ENCODE measurements at regions not wholly inside any gene's neighbourhood (a gene's known extent, or its start where the extent isn't known, plus 50 kb on each side); places are given as distances from the start of the nearest gene placed in this dataset.

- FAIRE-seq (no peak), DNase-seq (ENCODE audit: low read depth, low spot score) (no peak)
- CTCF ChIA-PET, result no interaction called here
- Histone ChIP-seq H3K27me3 (ENCODE audit: control insufficient read depth in 2 of 2, insufficient read depth in 2 of 2, low read length in 2 of 2) (no peaks in the 10 kb centered on the region), H4K20me1 (replicated peaks; ENCODE audit: control insufficient read depth, extremely low read depth, insufficient read depth, low read length) (no peaks in the 10 kb centered on the region), H3K4me2 (ENCODE audit: insufficient read depth, low read length) (no peak overlapping the region), H3K27ac (ENCODE audit: insufficient read depth, low read depth, low read length) (no peak overlapping the region), H3K4me3 (replicated peaks in 1 of 3; ENCODE audit: insufficient read depth in 1 of 3, low read depth in 1 of 3, low read length in 3 of 3) (no peak overlapping the region), H3K9me3 (replicated peaks; ENCODE audit: control insufficient read depth, insufficient read depth, low read length) (no peaks in the 10 kb centered on the region), H2AFZ (ENCODE audit: low read depth, low read length) (no peak overlapping the region), H3K9ac (replicated peaks; ENCODE audit: extremely low read depth, insufficient read depth, low read length) (no peak overlapping the region), H3K9me1 (replicated peaks; ENCODE audit: control insufficient read depth, extremely low read depth, insufficient read depth, low read length) (no peaks in the 10 kb centered on the region), H3K36me3 (ENCODE audit: control insufficient read depth in 2 of 2, extremely low read depth in 1 of 2, insufficient read depth in 2 of 2, low read length in 2 of 2) (no peaks in the 10 kb centered on the region), H3K79me2 (ENCODE audit: control insufficient read depth, insufficient read depth, low read length) (no peaks in the 10 kb centered on the region), H3K4me1 (ENCODE audit: control insufficient read depth, extremely low read depth, insufficient read depth, low read length) (no peaks in the 10 kb centered on the region)
- intact Hi-C loops (cut with micrococcal nuclease) (no loop called here), dilution Hi-C loops (cut with MboI; ENCODE audit: extremely low pct_ligation_motif_present, low sequenced_read_pairs) (no loop called here)
- POLR2A ChIA-PET, result no interaction called here
- no peak for TF ChIP-seq MAX (IDR thresholded peaks at IDR 0.05; ENCODE audit: insufficient read depth, insufficient read length)
- no peak for TF ChIP-seq MYC (IDR thresholded peaks at IDR 0.05; ENCODE audit: low read depth, low read length)
- TF ChIP-seq, protein P1, sequence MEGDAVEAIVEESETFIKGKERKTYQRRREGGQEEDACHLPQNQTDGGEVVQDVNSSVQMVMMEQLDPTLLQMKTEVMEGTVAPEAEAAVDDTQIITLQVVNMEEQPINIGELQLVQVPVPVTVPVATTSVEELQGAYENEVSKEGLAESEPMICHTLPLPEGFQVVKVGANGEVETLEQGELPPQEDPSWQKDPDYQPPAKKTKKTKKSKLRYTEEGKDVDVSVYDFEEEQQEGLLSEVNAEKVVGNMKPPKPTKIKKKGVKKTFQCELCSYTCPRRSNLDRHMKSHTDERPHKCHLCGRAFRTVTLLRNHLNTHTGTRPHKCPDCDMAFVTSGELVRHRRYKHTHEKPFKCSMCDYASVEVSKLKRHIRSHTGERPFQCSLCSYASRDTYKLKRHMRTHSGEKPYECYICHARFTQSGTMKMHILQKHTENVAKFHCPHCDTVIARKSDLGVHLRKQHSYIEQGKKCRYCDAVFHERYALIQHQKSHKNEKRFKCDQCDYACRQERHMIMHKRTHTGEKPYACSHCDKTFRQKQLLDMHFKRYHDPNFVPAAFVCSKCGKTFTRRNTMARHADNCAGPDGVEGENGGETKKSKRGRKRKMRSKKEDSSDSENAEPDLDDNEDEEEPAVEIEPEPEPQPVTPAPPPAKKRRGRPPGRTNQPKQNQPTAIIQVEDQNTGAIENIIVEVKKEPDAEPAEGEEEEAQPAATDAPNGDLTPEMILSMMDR (IDR thresholded peaks at IDR 0.05; ENCODE audit: extremely low read depth in 1 of 2, insufficient read depth in 1 of 2, low read depth in 1 of 2, low read length in 2 of 2), result no peak
- TF ChIP-seq POLR2A (IDR thresholded peaks at IDR 0.05; ENCODE audit: low read depth, low read length), result no peak
- no peak for TF ChIP-seq JUN (IDR thresholded peaks at IDR 0.05; ENCODE audit: borderline replicate concordance, insufficient read depth, insufficient read length, low read depth)
- TF ChIP-seq FOS (IDR thresholded peaks at IDR 0.05; ENCODE audit: borderline replicate concordance, insufficient read depth, low read length), result no peak
- no peak for TF ChIP-seq EZH2 (IDR thresholded peaks at IDR 0.05; ENCODE audit: borderline replicate concordance, low read depth, low read length, severe bottlenecking)
- TF ChIP-seq POLR2AphosphoS5 (IDR thresholded peaks at IDR 0.05; ENCODE audit: insufficient read depth, low read depth, low read length), result no peak
- TF ChIP-seq GATA2 (IDR thresholded peaks at IDR 0.05; ENCODE audit: insufficient read depth, insufficient read length, low read depth, low read length), result no peak
- BruUV-seq (replicated peaks), result no TSS peak
These were observed 504.9 kb upstream of the MGMT start for GRCh38 chr10:128962182-128962581.
